ENCODE measurements at regions not wholly inside any gene's neighbourhood (a gene's known extent, or its start where the extent isn't known, plus 50 kb on each side); places are given as distances from the start of the nearest gene placed in this dataset.

- no peak for DNase-seq (ENCODE audit: extremely low spot score in 2 of 2)
- no peaks in the 10 kb centered on the region for H3K4me1 ChIP-seq
- no peaks in the 10 kb centered on the region for H3K9me3 ChIP-seq
- H3K27ac ChIP-seq = no peak overlapping the region
- H3K36me3 ChIP-seq = no peaks in the 10 kb centered on the region
- no peak overlapping the region for H3K4me3 ChIP-seq
- no peak for TF ChIP-seq CTCF (IDR thresholded peaks at IDR 0.05)
- no peak for TF ChIP-seq POLR2AphosphoS5 (IDR thresholded peaks at IDR 0.05; ENCODE audit: insufficient read depth in 1 of 2, low read depth in 1 of 2)
- no peak for TF ChIP-seq POLR2A (IDR thresholded peaks at IDR 0.05)
- intact Hi-C loops (cut with DNase I) = no loop called here
- no peaks in the 10 kb centered on the region for H3K27me3 ChIP-seq
These were observed 647.3 kb upstream of the ADAMTS5 start for GRCh38 chr21:27614231-27614630.

- intact Hi-C loops (cut with DNase I) = no loop called here
- Histone ChIP-seq H3K9me3 (no peaks in the 10 kb centered on the region), H3K27me3 (no peaks in the 10 kb centered on the region), H3K4me3 (no peak overlapping the region), H3K27ac (no peak overlapping the region), H3K4me1 (no peaks in the 10 kb centered on the region), H3K36me3 (no peaks in the 10 kb centered on the region)
- DNase-seq (ENCODE audit: extremely low spot score in 2 of 2) = no peak
- TF ChIP-seq CTCF (IDR thresholded peaks at IDR 0.05) = no peak
- no peak for TF ChIP-seq POLR2AphosphoS5 (IDR thresholded peaks at IDR 0.05; ENCODE audit: insufficient read depth in 1 of 2, low read depth in 1 of 2)
- TF ChIP-seq POLR2A (IDR thresholded peaks at IDR 0.05) = no peak
These were observed 639.5 kb upstream of the ADAMTS5 start for GRCh38 chr21:27606422-27606821.

GRCh38 chr21:27596196-27596595 is 629.3 kb upstream of the ADAMTS5 start:
- no peak for DNase-seq (ENCODE audit: extremely low spot score in 2 of 2)
- intact Hi-C loops (cut with DNase I) = no loop called here
- H3K27ac ChIP-seq = no peak overlapping the region
- H3K4me3 ChIP-seq = no peak overlapping the region
- H3K4me1 ChIP-seq = no peaks in the 10 kb centered on the region
- no peaks in the 10 kb centered on the region for H3K9me3 ChIP-seq
- H3K27me3 ChIP-seq = no peaks in the 10 kb centered on the region
- H3K36me3 ChIP-seq = no peaks in the 10 kb centered on the region
- no peak for TF ChIP-seq POLR2AphosphoS5 (IDR thresholded peaks at IDR 0.05; ENCODE audit: insufficient read depth in 1 of 2, low read depth in 1 of 2)
- no peak for TF ChIP-seq POLR2A (IDR thresholded peaks at IDR 0.05)
- no peak for TF ChIP-seq CTCF (IDR thresholded peaks at IDR 0.05)

- no peak overlapping the region for H3K4me3 ChIP-seq
- no peak overlapping the region for H3K27ac ChIP-seq
- no peak for TF ChIP-seq CTCF (IDR thresholded peaks at IDR 0.05)
- TF ChIP-seq POLR2AphosphoS5 (IDR thresholded peaks at IDR 0.05; ENCODE audit: insufficient read depth in 1 of 2, low read depth in 1 of 2) = no peak
- no peak for TF ChIP-seq POLR2A (IDR thresholded peaks at IDR 0.05)
- H3K4me1 ChIP-seq = no peaks in the 10 kb centered on the region
- H3K36me3 ChIP-seq = no peaks in the 10 kb centered on the region
- no peak for DNase-seq (ENCODE audit: extremely low spot score in 2 of 2)
- H3K9me3 ChIP-seq = no peaks in the 10 kb centered on the region
- intact Hi-C loops (cut with DNase I) = no loop called here
- no peaks in the 10 kb centered on the region for H3K27me3 ChIP-seq
These were observed 628.8 kb upstream of the ADAMTS5 start for GRCh38 chr21:27595716-27596115.

GRCh38 chr21:27590271-27590670 is 623.4 kb upstream of the ADAMTS5 start:
- no peaks in the 10 kb centered on the region for H3K36me3 ChIP-seq
- H3K9me3 ChIP-seq = no peaks in the 10 kb centered on the region
- intact Hi-C loops (cut with DNase I) = no loop called here
- H3K27ac ChIP-seq = no peak overlapping the region
- no peaks in the 10 kb centered on the region for H3K27me3 ChIP-seq
- no peak overlapping the region for H3K4me3 ChIP-seq
- no peaks in the 10 kb centered on the region for H3K4me1 ChIP-seq
- TF ChIP-seq POLR2AphosphoS5 (IDR thresholded peaks at IDR 0.05; ENCODE audit: insufficient read depth in 1 of 2, low read depth in 1 of 2) = no peak
- TF ChIP-seq POLR2A (IDR thresholded peaks at IDR 0.05) = no peak
- no peak for TF ChIP-seq CTCF (IDR thresholded peaks at IDR 0.05)
- no peak for DNase-seq (ENCODE audit: extremely low spot score in 2 of 2)

All from vagina (tissue), 2 donors.